GM23338 (cell line): ENCODE measurements at regions not wholly inside any gene's neighbourhood (a gene's known extent, or its start where the extent isn't known, plus 50 kb on each side); places are given as distances from the start of the nearest gene placed in this dataset.

Experiments used
- ATAC-seq: fragments of 200-7000 bp; cut with Tn5 transposase; 3 replicates; pipeline ENCODE4 v1.9.1; 2020
- DNase-seq: peaks from one replicate; pipeline ENCODE4 v3.0.0-alpha.2; 2015; ENCODE audit warnings: low spot score
- H2AFZ ChIP-seq: fragments of 200-600 bp; sonication (generic); 2 replicates; pipeline ENCODE4 v1.8.0; 2016; ENCODE audit warnings: antibody characterized with exemption, mild to moderate bottlenecking, moderate library complexity
- H3F3A ChIP-seq: fragments of 200-600 bp; sonication (generic); replicated peaks from 2 replicates; pipeline ENCODE4 v1.8.0; 2017; ENCODE audit warnings: antibody characterized with exemption, mixed run types, low read depth
- H3K27ac ChIP-seq: fragments of 200-600 bp; sonication (generic); 2 replicates; pipeline ENCODE4 v1.6.1; 2016; ENCODE audit warnings: low read depth
- H3K27me3 ChIP-seq: fragments of 200-600 bp; sonication (generic); 2 replicates; pipeline ENCODE4 v1.8.0; 2016; ENCODE audit warnings: mild to moderate bottlenecking, mixed run types, moderate library complexity; ENCODE audit not compliant: insufficient read depth
- H3K36me3 ChIP-seq: fragments of 200-600 bp; sonication (generic); 2 replicates; pipeline ENCODE4 v1.8.0; 2016; ENCODE audit warnings: mild to moderate bottlenecking; ENCODE audit not compliant: insufficient read depth
- H3K4me1 ChIP-seq: fragments of 200-600 bp; sonication (generic); 2 replicates; pipeline ENCODE4 v1.8.0; 2016; ENCODE audit warnings: mild to moderate bottlenecking, moderate library complexity; ENCODE audit not compliant: insufficient read depth
- H3K4me2 ChIP-seq: fragments of 200-600 bp; sonication (generic); 2 replicates; pipeline ENCODE4 v1.7.1; 2017; ENCODE audit warnings: mixed run types
- H3K4me3 ChIP-seq: fragments of 200-600 bp; sonication (generic); 2 replicates; pipeline ENCODE4 v1.6.1; 2016; ENCODE audit warnings: mixed run types
- H3K79me2 ChIP-seq: fragments of 200-600 bp; sonication (generic); replicated peaks from 2 replicates; pipeline ENCODE4 v1.8.0; 2017; ENCODE audit warnings: mild to moderate bottlenecking; ENCODE audit not compliant: insufficient read depth
- H3K9me2 ChIP-seq: fragments of 200-600 bp; sonication (generic); 2 replicates; pipeline ENCODE4 v1.8.0; 2017; ENCODE audit not compliant: insufficient read depth
- H4K20me1 ChIP-seq: fragments of 200-600 bp; sonication (generic); replicated peaks from 2 replicates; pipeline ENCODE4 v1.8.0; 2017; ENCODE audit warnings: mild to moderate bottlenecking; ENCODE audit not compliant: insufficient read depth
- H3K27ac Mint-ChIP-seq: 2 replicates; pipeline ENCODE4 v1.8.0; 2020; ENCODE audit warnings: inconsistent platforms, mild to moderate bottlenecking, moderate library complexity, mixed read lengths
- H3K27me3 Mint-ChIP-seq: 3 replicates; pipeline ENCODE4 v1.8.0; 2022; ENCODE audit warnings: low read depth, mild to moderate bottlenecking, moderate library complexity, mixed read lengths, inconsistent platforms; ENCODE audit not compliant: insufficient read depth, poor library complexity
- H3K36me3 Mint-ChIP-seq: 3 replicates; pipeline ENCODE4 v1.8.0; 2021; ENCODE audit warnings: low read depth, mild to moderate bottlenecking, inconsistent platforms, moderate library complexity, mixed read lengths
- H3K4me1 Mint-ChIP-seq: 3 replicates; pipeline ENCODE4 v1.8.0; 2020; ENCODE audit warnings: mild to moderate bottlenecking, inconsistent platforms, mixed read lengths
- H3K4me3 Mint-ChIP-seq: 3 replicates; pipeline ENCODE4 v1.8.0; 2021; ENCODE audit warnings: moderate library complexity, mild to moderate bottlenecking, inconsistent platforms, mixed read lengths
- H3K9me3 Mint-ChIP-seq: 3 replicates; pipeline ENCODE4 v1.8.0; 2020; ENCODE audit warnings: moderate library complexity, mild to moderate bottlenecking, inconsistent platforms, mixed read lengths
- CREB1 ChIP-seq: fragments of 250-450 bp; sonication (Bioruptor Pico); IDR thresholded peaks from 2 replicates; pipeline ENCODE4 v1.5.0; 2020; ENCODE audit warnings: low read depth, mild to moderate bottlenecking, moderate library complexity
- EZH2 ChIP-seq: fragments of 200-600 bp; sonication (generic); IDR thresholded peaks from one replicate; pipeline ENCODE4 v1.8.0; 2017; ENCODE audit warnings: antibody characterized with exemption, mild to moderate bottlenecking, low read depth; ENCODE audit not compliant: unreplicated experiment
- EZH2phosphoT487 ChIP-seq: fragments of 200-600 bp; sonication (generic); IDR thresholded peaks from one replicate; pipeline ENCODE4 v1.8.1; 2018; ENCODE audit warnings: antibody characterized with exemption; ENCODE audit not compliant: unreplicated experiment
- JUNB ChIP-seq: IDR thresholded peaks from one replicate; pipeline ENCODE4 v1.6.1; 2016; ENCODE audit warnings: antibody characterized with exemption; ENCODE audit not compliant: unreplicated experiment
- NANOG ChIP-seq: IDR thresholded peaks from 2 replicates; pipeline ENCODE4 v1.6.1; 2016; ENCODE audit warnings: antibody characterized with exemption, borderline replicate concordance
- POLR2AphosphoS5 ChIP-seq: IDR thresholded peaks from 2 replicates; pipeline ENCODE4 v1.6.1; 2016; ENCODE audit warnings: antibody characterized with exemption, low read depth
- STAT1 ChIP-seq: IDR thresholded peaks from one replicate; pipeline ENCODE4 v1.6.1; 2016; ENCODE audit warnings: antibody characterized with exemption; ENCODE audit not compliant: unreplicated experiment
- ZNF114 ChIP-seq: fragments of 250-450 bp; sonication (Bioruptor Pico); IDR thresholded peaks from 2 replicates; pipeline ENCODE4 v1.5.0; 2020; ENCODE audit warnings: mild to moderate bottlenecking, moderate library complexity
- ZNF331 ChIP-seq: fragments of 250-450 bp; sonication (Bioruptor Pico); IDR thresholded peaks from 2 replicates; pipeline ENCODE4 v1.5.0; 2020; ENCODE audit warnings: low read depth, mild to moderate bottlenecking, moderate library complexity
- TF ChIP-seq, protein P1 (sequence below): IDR thresholded peaks from one replicate; pipeline ENCODE4 v1.6.1; 2018; ENCODE audit warnings: antibody characterized with exemption; ENCODE audit not compliant: unreplicated experiment
- TF ChIP-seq, protein P2 (sequence below): IDR thresholded peaks from 2 replicates; pipeline ENCODE4 v1.6.1; 2016; ENCODE audit warnings: antibody characterized with exemption
- TF ChIP-seq, protein P3 (sequence below), 2 experiments: fragments of 200-600 bp in 1 of 2; sonication (generic) in 1 of 2; conservative IDR thresholded peaks; 2 replicates each; pipeline versions ENCODE4 v1.5.1 to v1.6.1; 2016 to 2017; ENCODE audit warnings: antibody characterized with exemption in 2 of 2, low read depth in 2 of 2, mild to moderate bottlenecking in 2 of 2, moderate library complexity in 1 of 2
- TF ChIP-seq, protein P4 (sequence below): fragments of 250-450 bp; sonication (Bioruptor Pico); IDR thresholded peaks from 2 replicates; pipeline ENCODE4 v1.5.0; 2020; ENCODE audit warnings: mild to moderate bottlenecking, moderate library complexity

DNA sequence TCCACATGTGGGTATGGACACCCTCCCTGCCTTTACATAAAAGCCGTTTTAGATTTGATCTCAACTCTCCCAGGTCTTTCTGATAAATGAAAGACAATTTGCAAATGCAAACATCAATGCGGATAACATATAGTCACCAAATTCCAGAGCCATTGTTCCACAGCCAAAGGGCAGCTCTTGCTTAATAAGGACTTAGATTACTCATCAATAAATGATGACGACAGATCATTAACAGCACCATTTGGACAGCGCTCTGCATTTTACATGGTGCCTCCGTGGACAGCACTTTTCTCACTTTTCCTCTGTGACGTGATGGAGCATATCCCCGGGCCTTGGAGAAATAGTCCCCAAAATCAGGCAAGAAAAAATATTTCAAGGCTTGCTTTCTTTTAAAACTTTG is 370.3 kb upstream of the CELF2 start:
- Mint-ChIP-seq H3K9me3 (peaks cover 12% of the 10 kb centered on the region), H3K4me3 (no peak overlapping the region), H3K27me3 (peaks cover 4% of the 10 kb centered on the region), H3K27ac (no peak overlapping the region), H3K36me3 (peaks cover 10% of the 10 kb centered on the region; the same call in 2 of the 3 replicates), H3K4me1 (peaks cover 18% of the 10 kb centered on the region)
- ATAC-seq, result no peak
- H4K20me1 ChIP-seq, result no peaks in the 10 kb centered on the region
- no peaks in the 10 kb centered on the region for H3F3A ChIP-seq
- no peak overlapping the region for H3K4me3 ChIP-seq
- no peaks in the 10 kb centered on the region; the same call in 1 of the 2 replicates for H3K36me3 ChIP-seq
- TF ChIP-seq, protein P1, sequence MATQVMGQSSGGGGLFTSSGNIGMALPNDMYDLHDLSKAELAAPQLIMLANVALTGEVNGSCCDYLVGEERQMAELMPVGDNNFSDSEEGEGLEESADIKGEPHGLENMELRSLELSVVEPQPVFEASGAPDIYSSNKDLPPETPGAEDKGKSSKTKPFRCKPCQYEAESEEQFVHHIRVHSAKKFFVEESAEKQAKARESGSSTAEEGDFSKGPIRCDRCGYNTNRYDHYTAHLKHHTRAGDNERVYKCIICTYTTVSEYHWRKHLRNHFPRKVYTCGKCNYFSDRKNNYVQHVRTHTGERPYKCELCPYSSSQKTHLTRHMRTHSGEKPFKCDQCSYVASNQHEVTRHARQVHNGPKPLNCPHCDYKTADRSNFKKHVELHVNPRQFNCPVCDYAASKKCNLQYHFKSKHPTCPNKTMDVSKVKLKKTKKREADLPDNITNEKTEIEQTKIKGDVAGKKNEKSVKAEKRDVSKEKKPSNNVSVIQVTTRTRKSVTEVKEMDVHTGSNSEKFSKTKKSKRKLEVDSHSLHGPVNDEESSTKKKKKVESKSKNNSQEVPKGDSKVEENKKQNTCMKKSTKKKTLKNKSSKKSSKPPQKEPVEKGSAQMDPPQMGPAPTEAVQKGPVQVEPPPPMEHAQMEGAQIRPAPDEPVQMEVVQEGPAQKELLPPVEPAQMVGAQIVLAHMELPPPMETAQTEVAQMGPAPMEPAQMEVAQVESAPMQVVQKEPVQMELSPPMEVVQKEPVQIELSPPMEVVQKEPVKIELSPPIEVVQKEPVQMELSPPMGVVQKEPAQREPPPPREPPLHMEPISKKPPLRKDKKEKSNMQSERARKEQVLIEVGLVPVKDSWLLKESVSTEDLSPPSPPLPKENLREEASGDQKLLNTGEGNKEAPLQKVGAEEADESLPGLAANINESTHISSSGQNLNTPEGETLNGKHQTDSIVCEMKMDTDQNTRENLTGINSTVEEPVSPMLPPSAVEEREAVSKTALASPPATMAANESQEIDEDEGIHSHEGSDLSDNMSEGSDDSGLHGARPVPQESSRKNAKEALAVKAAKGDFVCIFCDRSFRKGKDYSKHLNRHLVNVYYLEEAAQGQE, result no peak
- TF ChIP-seq NANOG (no peak), JUNB (no peak), ZNF331 (CRISPR knock-in tag) (no peak), EZH2 (no peak), ZNF114 (CRISPR knock-in tag) (no peak), STAT1 (no peak), EZH2phosphoT487 (no peak), POLR2AphosphoS5 (no peak), CREB1 (no peak)
- TF ChIP-seq, protein P2, sequence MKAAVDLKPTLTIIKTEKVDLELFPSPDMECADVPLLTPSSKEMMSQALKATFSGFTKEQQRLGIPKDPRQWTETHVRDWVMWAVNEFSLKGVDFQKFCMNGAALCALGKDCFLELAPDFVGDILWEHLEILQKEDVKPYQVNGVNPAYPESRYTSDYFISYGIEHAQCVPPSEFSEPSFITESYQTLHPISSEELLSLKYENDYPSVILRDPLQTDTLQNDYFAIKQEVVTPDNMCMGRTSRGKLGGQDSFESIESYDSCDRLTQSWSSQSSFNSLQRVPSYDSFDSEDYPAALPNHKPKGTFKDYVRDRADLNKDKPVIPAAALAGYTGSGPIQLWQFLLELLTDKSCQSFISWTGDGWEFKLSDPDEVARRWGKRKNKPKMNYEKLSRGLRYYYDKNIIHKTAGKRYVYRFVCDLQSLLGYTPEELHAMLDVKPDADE, result no peak
- TF ChIP-seq, protein P3, sequence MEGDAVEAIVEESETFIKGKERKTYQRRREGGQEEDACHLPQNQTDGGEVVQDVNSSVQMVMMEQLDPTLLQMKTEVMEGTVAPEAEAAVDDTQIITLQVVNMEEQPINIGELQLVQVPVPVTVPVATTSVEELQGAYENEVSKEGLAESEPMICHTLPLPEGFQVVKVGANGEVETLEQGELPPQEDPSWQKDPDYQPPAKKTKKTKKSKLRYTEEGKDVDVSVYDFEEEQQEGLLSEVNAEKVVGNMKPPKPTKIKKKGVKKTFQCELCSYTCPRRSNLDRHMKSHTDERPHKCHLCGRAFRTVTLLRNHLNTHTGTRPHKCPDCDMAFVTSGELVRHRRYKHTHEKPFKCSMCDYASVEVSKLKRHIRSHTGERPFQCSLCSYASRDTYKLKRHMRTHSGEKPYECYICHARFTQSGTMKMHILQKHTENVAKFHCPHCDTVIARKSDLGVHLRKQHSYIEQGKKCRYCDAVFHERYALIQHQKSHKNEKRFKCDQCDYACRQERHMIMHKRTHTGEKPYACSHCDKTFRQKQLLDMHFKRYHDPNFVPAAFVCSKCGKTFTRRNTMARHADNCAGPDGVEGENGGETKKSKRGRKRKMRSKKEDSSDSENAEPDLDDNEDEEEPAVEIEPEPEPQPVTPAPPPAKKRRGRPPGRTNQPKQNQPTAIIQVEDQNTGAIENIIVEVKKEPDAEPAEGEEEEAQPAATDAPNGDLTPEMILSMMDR (conservative IDR thresholded peaks at IDR 0.05; ENCODE audit: low read depth in 2 of 2), result no peak
- TF ChIP-seq, protein P4, sequence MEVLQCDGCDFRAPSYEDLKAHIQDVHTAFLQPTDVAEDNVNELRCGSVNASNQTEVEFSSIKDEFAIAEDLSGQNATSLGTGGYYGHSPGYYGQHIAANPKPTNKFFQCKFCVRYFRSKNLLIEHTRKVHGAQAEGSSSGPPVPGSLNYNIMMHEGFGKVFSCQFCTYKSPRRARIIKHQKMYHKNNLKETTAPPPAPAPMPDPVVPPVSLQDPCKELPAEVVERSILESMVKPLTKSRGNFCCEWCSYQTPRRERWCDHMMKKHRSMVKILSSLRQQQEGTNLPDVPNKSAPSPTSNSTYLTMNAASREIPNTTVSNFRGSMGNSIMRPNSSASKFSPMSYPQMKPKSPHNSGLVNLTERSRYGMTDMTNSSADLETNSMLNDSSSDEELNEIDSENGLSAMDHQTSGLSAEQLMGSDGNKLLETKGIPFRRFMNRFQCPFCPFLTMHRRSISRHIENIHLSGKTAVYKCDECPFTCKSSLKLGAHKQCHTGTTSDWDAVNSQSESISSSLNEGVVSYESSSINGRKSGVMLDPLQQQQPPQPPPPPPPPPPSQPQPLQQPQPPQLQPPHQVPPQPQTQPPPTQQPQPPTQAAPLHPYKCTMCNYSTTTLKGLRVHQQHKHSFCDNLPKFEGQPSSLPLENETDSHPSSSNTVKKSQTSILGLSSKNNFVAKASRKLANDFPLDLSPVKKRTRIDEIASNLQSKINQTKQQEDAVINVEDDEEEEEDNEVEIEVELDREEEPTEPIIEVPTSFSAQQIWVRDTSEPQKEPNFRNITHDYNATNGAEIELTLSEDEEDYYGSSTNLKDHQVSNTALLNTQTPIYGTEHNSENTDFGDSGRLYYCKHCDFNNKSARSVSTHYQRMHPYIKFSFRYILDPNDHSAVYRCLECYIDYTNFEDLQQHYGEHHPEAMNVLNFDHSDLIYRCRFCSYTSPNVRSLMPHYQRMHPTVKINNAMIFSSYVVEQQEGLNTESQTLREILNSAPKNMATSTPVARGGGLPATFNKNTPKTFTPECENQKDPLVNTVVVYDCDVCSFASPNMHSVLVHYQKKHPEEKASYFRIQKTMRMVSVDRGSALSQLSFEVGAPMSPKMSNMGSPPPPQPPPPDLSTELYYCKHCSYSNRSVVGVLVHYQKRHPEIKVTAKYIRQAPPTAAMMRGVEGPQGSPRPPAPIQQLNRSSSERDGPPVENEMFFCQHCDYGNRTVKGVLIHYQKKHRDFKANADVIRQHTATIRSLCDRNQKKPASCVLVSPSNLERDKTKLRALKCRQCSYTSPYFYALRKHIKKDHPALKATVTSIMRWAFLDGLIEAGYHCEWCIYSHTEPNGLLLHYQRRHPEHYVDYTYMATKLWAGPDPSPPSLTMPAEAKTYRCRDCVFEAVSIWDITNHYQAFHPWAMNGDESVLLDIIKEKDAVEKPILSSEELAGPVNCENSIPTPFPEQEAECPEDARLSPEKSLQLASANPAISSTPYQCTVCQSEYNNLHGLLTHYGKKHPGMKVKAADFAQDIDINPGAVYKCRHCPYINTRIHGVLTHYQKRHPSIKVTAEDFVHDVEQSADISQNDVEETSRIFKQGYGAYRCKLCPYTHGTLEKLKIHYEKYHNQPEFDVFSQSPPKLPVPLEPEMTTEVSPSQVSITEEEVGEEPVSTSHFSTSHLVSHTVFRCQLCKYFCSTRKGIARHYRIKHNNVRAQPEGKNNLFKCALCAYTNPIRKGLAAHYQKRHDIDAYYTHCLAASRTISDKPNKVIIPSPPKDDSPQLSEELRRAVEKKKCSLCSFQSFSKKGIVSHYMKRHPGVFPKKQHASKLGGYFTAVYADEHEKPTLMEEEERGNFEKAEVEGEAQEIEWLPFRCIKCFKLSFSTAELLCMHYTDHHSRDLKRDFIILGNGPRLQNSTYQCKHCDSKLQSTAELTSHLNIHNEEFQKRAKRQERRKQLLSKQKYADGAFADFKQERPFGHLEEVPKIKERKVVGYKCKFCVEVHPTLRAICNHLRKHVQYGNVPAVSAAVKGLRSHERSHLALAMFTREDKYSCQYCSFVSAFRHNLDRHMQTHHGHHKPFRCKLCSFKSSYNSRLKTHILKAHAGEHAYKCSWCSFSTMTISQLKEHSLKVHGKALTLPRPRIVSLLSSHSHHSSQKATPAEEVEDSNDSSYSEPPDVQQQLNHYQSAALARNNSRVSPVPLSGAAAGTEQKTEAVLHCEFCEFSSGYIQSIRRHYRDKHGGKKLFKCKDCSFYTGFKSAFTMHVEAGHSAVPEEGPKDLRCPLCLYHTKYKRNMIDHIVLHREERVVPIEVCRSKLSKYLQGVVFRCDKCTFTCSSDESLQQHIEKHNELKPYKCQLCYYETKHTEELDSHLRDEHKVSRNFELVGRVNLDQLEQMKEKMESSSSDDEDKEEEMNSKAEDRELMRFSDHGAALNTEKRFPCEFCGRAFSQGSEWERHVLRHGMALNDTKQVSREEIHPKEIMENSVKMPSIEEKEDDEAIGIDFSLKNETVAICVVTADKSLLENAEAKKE (CRISPR knock-in tag), result no peak
- H3K4me2 ChIP-seq, result no peak overlapping the region
- peaks cover 8% of the 10 kb centered on the region for H3K4me1 ChIP-seq
- H3K79me2 ChIP-seq, result no peaks in the 10 kb centered on the region
- no peak for DNase-seq
- no peak overlapping the region for H3K27ac ChIP-seq
- no peaks in the 10 kb centered on the region for H3K27me3 ChIP-seq
- H3K9me2 ChIP-seq, result peaks cover 3% of the 10 kb centered on the region; the same call in 1 of the 2 replicates
- no peak overlapping the region for H2AFZ ChIP-seq
